IPS-20b (cell line): ENCODE measurements at regions not wholly inside any gene's neighbourhood (a gene's known extent, or its start where the extent isn't known, plus 50 kb on each side); places are given as distances from the start of the nearest gene placed in this dataset.
"Not testable (repeated sequence)": the region's sequence is repeated elsewhere in the genome, so short reads cannot be mapped to it uniquely, and the experiment has no call there.

Experiments
- H3K27ac ChIP-seq: one replicate; pipeline ENCODE4 v1.5.1; 2013; ENCODE audit warnings: low read length
- H3K27me3 ChIP-seq: 2 replicates; pipeline ENCODE4 v1.6.1; 2013; ENCODE audit warnings: mild to moderate bottlenecking, low read length, inconsistent platforms; ENCODE audit not compliant: insufficient read depth
- H3K36me3 ChIP-seq: 2 replicates; pipeline ENCODE4 v1.6.1; 2013; ENCODE audit warnings: low read depth, mild to moderate bottlenecking, inconsistent platforms, low read length, moderate library complexity; ENCODE audit not compliant: insufficient read depth
- H3K4me1 ChIP-seq: 2 replicates; pipeline ENCODE4 v1.6.1; 2013; ENCODE audit warnings: mild to moderate bottlenecking, control low read depth, inconsistent platforms, low read length, moderate library complexity; ENCODE audit not compliant: insufficient read depth
- H3K4me3 ChIP-seq: 2 replicates; pipeline ENCODE4 v1.5.1; 2013; ENCODE audit warnings: mild to moderate bottlenecking, low read length, inconsistent platforms
- H3K9ac ChIP-seq: 2 replicates; pipeline ENCODE4 v1.6.1; 2013; ENCODE audit warnings: low read depth, mild to moderate bottlenecking, inconsistent platforms, low read length, moderate library complexity
- H3K9me3 ChIP-seq: 2 replicates; pipeline ENCODE4 v1.6.1; 2013; ENCODE audit warnings: mild to moderate bottlenecking, low read depth, low read length, inconsistent platforms; ENCODE audit not compliant: insufficient read depth

- H3K4me1 ChIP-seq: no peaks in the 10 kb centered on the region
- H3K9me3 ChIP-seq: peaks cover 77% of the 10 kb centered on the region
- no peak overlapping the region for H3K27ac ChIP-seq
- H3K4me3 ChIP-seq: no peak overlapping the region; the same call in 1 of the 2 replicates
- H3K36me3 ChIP-seq: no peaks in the 10 kb centered on the region
- no peaks in the 10 kb centered on the region for H3K27me3 ChIP-seq
- H3K9ac ChIP-seq: no peak overlapping the region
These were observed 1026.4 kb downstream of the KCNJ18 start for GRCh38 chr17:22718689-22719088.

GRCh38 chr17:22741066-22741465 is 1048.7 kb downstream of the KCNJ18 start:
- H3K4me3 ChIP-seq, H3K27ac ChIP-seq, H3K9ac ChIP-seq, H3K4me1 ChIP-seq, H3K36me3 ChIP-seq, H3K27me3 ChIP-seq: not testable (repeated sequence)
- H3K9me3 ChIP-seq: peaks cover 70% of the 10 kb centered on the region
